HG02642 (cell line): ENCODE measurements at regions not wholly inside any gene's neighbourhood (a gene's known extent, or its start where the extent isn't known, plus 50 kb on each side); places are given as distances from the start of the nearest gene placed in this dataset.
"Not testable (repeated sequence)": the region's sequence is repeated elsewhere in the genome, so short reads cannot be mapped to it uniquely, and the experiment has no call there.

ENCODE experiments used
- ATAC-seq: cut with Tn5 transposase; IDR thresholded peaks from one replicate; pipeline ENCODE4 v1.9.1; 2021; ENCODE audit warnings: mild to moderate bottlenecking; ENCODE audit not compliant: unreplicated experiment, poor library complexity

GRCh38 chr4:42824278-42824977 lies 68.1 kb upstream of the GRXCR1 start:
- ATAC-seq, result no peak

DNA sequence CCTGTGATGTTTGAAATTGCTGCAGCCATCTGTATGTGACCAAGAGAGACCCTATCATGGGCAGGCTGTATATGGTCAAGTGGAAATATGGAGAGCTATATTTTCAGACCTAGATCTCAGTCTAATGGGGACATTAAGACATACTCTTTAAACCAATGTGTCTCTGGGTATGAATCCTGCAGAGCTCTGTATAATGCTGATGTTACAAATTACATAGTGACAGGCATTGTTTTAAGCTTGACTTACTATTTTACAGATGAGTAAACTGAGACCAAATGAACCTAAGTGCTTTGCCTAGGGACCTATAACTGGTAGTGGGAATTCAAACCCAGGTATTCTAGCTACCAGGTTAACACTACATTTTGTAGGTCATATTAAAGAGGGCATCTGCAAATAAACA lies 71.3 kb upstream of the GRXCR1 start:
- no peak for ATAC-seq

GRCh38 chr4:42819863-42820514 lies 72.5 kb upstream of the GRXCR1 start:
- no peak for ATAC-seq

DNA sequence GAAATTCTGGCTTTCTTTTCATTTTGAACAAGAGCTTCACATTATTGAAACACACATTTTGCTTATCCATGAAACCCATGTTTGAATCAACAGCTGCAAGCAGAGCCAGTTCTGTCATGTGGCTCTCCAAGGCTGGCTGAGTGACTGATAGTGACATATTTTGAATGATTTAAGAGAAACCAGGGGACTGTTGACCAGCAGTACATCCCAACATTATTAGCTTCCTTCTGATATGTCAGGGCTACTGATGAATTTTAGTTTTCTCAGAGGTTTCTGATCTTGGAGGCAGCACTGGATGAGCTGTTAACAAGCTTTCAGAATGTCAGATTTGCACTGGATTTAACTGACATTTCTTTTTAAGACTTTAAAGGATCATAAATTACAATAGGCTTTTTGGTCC lies 74.6 kb upstream of the GRXCR1 start:
- ATAC-seq, result no peak

GRCh38 chr4:42816880-42817400 lies 75.6 kb upstream of the GRXCR1 start:
- ATAC-seq, result no peak

- no peak for ATAC-seq
Observed at GRCh38 chr4:42816189-42816879, 76.2 kb upstream of the GRXCR1 start.

DNA sequence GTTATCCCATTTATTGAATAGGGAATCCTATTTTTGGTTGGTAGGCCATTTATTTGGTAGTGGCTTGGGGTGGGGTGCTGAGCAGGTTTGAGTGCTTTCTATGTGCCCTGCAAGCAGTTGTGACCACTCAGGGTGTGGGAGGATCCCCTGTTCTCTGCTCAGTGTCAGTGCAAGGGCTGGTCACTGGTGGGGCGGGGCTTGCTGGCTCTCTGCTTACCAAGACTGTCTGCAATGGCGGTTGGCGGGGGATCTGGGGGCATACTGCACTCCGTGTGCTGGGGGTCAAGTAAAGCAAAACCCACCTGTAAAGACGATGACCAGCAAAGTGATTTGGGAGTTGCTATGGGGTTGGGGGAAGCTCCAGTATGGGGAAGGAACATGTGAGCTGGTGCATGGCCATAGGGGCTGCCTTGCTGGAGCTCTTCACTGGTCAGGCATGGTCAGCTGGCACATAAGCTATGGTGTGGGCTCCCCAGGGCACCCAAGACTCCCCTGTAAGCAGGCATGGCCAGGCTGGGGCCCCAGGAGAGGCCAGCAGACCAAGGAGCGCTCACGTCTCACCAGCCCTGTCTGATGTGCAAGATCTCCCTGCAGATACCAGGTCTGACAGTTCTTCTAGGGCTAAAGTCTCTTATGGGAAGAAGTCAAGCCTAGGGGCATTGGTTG lies 83.0 kb upstream of the GRXCR1 start:
- no peak for ATAC-seq

GRCh38 chr4:42806303-42806835 lies 86.1 kb upstream of the GRXCR1 start:
- no peak for ATAC-seq

GRCh38 chr4:42789041-42789567 lies 103.4 kb upstream of the GRXCR1 start:
- ATAC-seq, result no peak

GRCh38 chr4:42787079-42787463 lies 105.4 kb upstream of the GRXCR1 start:
- no peak for ATAC-seq

DNA sequence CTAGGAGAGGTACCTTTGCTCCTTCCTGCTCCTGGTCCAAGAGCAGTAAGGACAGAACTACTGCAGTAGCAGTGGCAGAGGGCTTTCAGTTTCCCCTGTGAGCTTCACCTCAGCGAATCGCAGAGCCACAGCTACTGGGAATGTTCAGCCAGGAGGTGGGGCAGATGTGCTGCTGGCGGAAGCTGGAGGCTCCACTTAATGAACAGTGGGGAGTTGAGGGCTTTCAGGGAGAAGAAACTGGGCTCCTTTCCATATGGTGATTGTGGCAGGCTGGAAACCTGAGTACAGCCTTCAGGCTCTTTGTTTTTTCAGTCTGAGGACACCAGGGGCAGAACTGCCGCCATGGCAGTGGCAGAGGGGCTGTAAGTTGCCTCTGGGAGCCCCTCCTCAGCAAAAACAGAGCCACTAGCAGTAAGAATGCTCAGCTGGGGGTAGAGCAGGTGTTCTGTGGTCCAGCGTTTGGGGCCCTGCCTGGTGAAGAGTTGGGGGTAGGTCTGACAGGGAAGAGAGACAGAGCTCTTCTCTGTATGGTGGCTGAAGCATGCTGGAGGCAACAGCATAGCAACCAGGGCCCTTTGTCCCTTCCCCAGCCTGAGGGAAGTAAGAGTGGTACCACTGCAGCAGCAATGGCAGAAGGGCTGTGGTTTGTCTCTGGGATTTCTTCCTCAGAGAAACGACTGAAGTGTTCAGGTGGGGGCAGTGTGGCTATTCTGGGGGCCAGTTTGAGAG lies 106.0 kb upstream of the GRXCR1 start:
- ATAC-seq, result no peak

DNA sequence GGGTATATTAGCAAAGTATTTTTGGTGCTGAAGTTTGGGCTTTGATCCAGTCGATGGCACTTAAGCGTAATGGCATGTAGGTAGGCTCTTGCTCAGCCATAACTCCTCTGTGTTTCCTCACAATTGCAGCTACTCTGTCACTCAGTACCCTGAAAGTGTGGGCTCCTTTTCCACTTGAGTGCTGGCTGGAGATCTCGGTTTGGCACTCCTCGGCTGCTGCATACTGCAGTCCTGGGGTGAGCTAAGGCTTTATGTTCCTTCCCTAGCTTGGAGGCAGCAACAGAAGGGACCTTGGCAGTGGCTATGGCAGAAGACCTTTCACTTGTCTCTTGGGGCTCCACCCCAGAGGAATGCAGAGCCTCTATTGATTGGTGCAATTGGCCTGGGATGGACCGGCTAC lies 106.7 kb upstream of the GRXCR1 start:
- ATAC-seq, result no peak

DNA sequence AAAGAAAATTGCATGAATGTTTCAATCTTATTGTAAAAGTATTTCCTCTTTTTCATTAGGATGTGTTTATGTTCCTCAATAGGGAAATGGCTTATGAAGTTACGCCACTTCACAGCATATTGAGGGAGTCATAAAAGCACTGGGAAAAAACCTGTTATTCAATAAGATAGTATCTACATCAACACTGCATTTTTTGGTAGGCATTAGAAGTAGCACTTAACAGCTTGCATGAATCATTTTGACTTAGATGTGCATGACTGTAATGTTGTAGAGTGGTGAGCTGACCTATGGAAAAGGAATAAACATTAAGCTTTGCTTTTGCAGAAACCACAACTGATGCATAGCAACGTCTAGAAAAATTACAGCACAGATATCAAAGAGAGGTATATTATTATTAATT lies 111.2 kb upstream of the GRXCR1 start:
- ATAC-seq, result no peak

DNA sequence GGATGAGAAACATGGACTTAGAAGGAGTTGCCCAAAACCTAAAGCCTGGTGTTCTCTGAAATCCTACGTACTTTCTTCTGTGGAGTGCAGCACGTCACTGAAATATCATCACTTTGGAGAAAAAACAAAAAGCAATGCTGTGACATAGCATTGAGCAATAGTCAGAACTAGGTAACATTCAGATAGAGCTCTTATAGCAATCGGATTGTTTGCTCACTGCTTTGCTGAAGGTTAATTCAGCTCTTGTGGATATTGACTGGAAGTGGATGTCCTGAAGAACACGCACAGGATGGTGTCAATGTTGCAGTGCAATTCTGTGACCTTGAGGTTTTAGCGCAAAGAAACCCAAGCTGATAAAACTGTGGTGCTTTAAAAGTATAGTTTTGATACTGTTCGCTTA lies 114.2 kb upstream of the GRXCR1 start:
- ATAC-seq, result no peak

- no peak for ATAC-seq
Observed at GRCh38 chr4:42768125-42768748, 111.3 kb upstream of the ATP8A1 start.

- no peak for ATAC-seq
Observed at GRCh38 chr4:42767669-42768068, 110.8 kb upstream of the ATP8A1 start.

GRCh38 chr4:42761804-42762203 lies 104.9 kb upstream of the ATP8A1 start:
- ATAC-seq, result no peak

DNA sequence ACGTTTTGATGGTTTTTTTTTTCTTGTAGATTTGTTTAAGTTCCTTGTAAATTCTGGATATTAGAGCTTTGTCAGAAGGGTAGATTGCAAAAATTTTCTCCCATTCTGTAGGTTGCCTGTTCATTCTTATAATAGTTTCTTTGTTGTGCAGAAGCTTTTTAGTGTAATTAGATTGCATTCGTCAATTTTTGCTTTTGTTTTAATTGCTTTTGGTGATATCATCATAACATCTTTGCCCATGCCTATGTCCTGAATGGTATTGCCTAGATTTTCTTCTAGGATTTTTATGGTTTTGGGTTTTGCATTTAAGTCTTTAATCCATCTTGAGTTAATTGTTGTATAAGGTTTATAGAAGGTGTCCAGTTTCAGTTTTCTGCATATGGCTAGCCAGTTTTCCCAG lies 98.1 kb upstream of the ATP8A1 start:
- ATAC-seq, result not testable (repeated sequence)

DNA sequence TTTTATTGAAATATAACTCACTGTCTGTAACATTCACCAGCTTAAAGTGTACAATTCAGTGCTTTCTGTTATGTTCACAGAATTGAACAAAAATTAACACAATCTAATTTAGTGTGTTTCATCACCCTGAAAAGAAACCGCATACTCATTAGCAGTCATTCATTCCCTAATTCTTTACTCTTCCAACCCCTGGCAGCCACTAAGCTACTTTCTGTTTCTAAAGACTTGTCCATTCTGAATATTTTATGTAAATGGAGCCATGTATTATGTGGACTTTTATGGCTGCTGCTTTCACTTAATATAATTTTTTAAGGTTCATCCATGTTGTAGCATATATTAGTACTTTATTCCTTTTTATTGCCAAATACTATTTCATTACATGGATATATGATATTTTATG lies 94.7 kb upstream of the ATP8A1 start:
- ATAC-seq, result no peak
